ENCODE measurements at regions not wholly inside any gene's neighbourhood (a gene's known extent, or its start where the extent isn't known, plus 50 kb on each side); places are given as distances from the start of the nearest gene placed in this dataset.

GRCh38 chr1:80607064-80607463, 1193.7 kb upstream of the ADGRL2 start:
- Histone ChIP-seq H3K4me1 (ENCODE audit: control insufficient read depth in 4 of 4, insufficient read depth in 4 of 4, low read length in 3 of 4) (no peaks in the 10 kb centered on the region), H3K27ac (ENCODE audit: low read depth in 1 of 2, low read length in 2 of 2) (no peak overlapping the region), H3K9ac (ENCODE audit: low read depth in 1 of 2, low read length in 2 of 2) (no peak overlapping the region), H3K4me3 (ENCODE audit: low read depth in 1 of 3, low read length in 3 of 3) (no peak overlapping the region), H3K27me3 (ENCODE audit: control insufficient read depth in 4 of 4, insufficient read depth in 4 of 4, low read length in 3 of 4) (no peaks in the 10 kb centered on the region), H3K9me3 (ENCODE audit: control insufficient read depth in 4 of 4, low read length in 3 of 4) (no peaks in the 10 kb centered on the region), H3K36me3 (ENCODE audit: control insufficient read depth in 4 of 4, insufficient read depth in 3 of 4, low read depth in 1 of 4, low read length in 3 of 4) (no peaks in the 10 kb centered on the region)
- TF ChIP-seq YY1 (IDR thresholded peaks at IDR 0.05) = no peak
- TF ChIP-seq MAX (IDR thresholded peaks at IDR 0.05) = no peak
- TF ChIP-seq CTCF (IDR thresholded peaks at IDR 0.05; ENCODE audit: low read depth, low read length, missing input control) = no peak
- no peak for TF ChIP-seq TAF1 (conservative IDR thresholded peaks at IDR 0.05)
- no peak for TF ChIP-seq RAD21 (IDR thresholded peaks at IDR 0.05)
- TF ChIP-seq SP1 (IDR thresholded peaks at IDR 0.05) = no peak
- TF ChIP-seq HNF4A (conservative IDR thresholded peaks at IDR 0.05) = no peak
- DNase-seq (ENCODE audit: low spot score) = no peak

- Histone ChIP-seq H3K9me3 (ENCODE audit: control insufficient read depth in 4 of 4, low read length in 3 of 4) (peaks cover 0 to 9% (median 3%) of the 10 kb centered on the region in 4 donors), H3K4me1 (ENCODE audit: control insufficient read depth in 4 of 4, insufficient read depth in 4 of 4, low read length in 3 of 4) (no peaks in the 10 kb centered on the region), H3K36me3 (ENCODE audit: control insufficient read depth in 4 of 4, insufficient read depth in 3 of 4, low read depth in 1 of 4, low read length in 3 of 4) (no peaks in the 10 kb centered on the region), H3K4me3 (ENCODE audit: low read depth in 1 of 3, low read length in 3 of 3) (no peak overlapping the region), H3K27me3 (ENCODE audit: control insufficient read depth in 4 of 4, insufficient read depth in 4 of 4, low read length in 3 of 4) (no peaks in the 10 kb centered on the region), H3K9ac (ENCODE audit: low read depth in 1 of 2, low read length in 2 of 2) (no peak overlapping the region), H3K27ac (ENCODE audit: low read depth in 1 of 2, low read length in 2 of 2) (no peak overlapping the region)
- no peak for DNase-seq (ENCODE audit: low spot score)
- WGBS = 79% methylated on average over 3 of the region's 3 CpGs
- TF ChIP-seq SP1 (IDR thresholded peaks at IDR 0.05) = no peak
Observed at GRCh38 chr1:80594013-80594412, 1206.7 kb upstream of the ADGRL2 start.

GRCh38 chr1:80593197-80593596, 1207.5 kb upstream of the ADGRL2 start:
- Histone ChIP-seq H3K27me3 (ENCODE audit: control insufficient read depth in 4 of 4, insufficient read depth in 4 of 4, low read length in 3 of 4) (no peaks in the 10 kb centered on the region), H3K4me1 (ENCODE audit: control insufficient read depth in 4 of 4, insufficient read depth in 4 of 4, low read length in 3 of 4) (no peaks in the 10 kb centered on the region), H3K9me3 (ENCODE audit: control insufficient read depth in 4 of 4, low read length in 3 of 4) (peaks cover 0 to 4% (median 3%) of the 10 kb centered on the region in 4 donors), H3K4me3 (ENCODE audit: low read depth in 1 of 3, low read length in 3 of 3) (no peak overlapping the region), H3K27ac (ENCODE audit: low read depth in 1 of 2, low read length in 2 of 2) (no peak overlapping the region), H3K9ac (ENCODE audit: low read depth in 1 of 2, low read length in 2 of 2) (no peak overlapping the region), H3K36me3 (ENCODE audit: control insufficient read depth in 4 of 4, insufficient read depth in 3 of 4, low read depth in 1 of 4, low read length in 3 of 4) (no peaks in the 10 kb centered on the region)
- no peak for DNase-seq (ENCODE audit: low spot score)
- TF ChIP-seq FOXA2 (IDR thresholded peaks at IDR 0.05) (no peak), CTCF (IDR thresholded peaks at IDR 0.05; ENCODE audit: low read depth, low read length, missing input control) (no peak), FOXA1 (IDR thresholded peaks at IDR 0.05) (no peak), NR2F2 (IDR thresholded peaks at IDR 0.05) (no peak), REST (IDR thresholded peaks at IDR 0.05) (no peak), GABPA (IDR thresholded peaks at IDR 0.05 in 1 of 2, conservative IDR thresholded peaks at IDR 0.05 in 1 of 2) (no peak), JUND (IDR thresholded peaks at IDR 0.05) (no peak), TAF1 (conservative IDR thresholded peaks at IDR 0.05) (no peak), YY1 (IDR thresholded peaks at IDR 0.05) (no peak), MAX (IDR thresholded peaks at IDR 0.05) (no peak), HNF4G (IDR thresholded peaks at IDR 0.05) (no peak), RXRA (IDR thresholded peaks at IDR 0.05) (no peak), HNF4A (conservative IDR thresholded peaks at IDR 0.05) (no peak), SP1 (IDR thresholded peaks at IDR 0.05) (no peak), ZBTB33 (IDR thresholded peaks at IDR 0.05) (no peak), ATF3 (IDR thresholded peaks at IDR 0.05) (no peak), RAD21 (IDR thresholded peaks at IDR 0.05) (no peak)
- 87% methylated on average over 4 of the region's 4 CpGs for WGBS

Measured in liver (tissue), 8 donors.